Retinal pigment epithelial cell (primary cell): ENCODE measurements at regions not wholly inside any gene's neighbourhood (a gene's known extent, or its start where the extent isn't known, plus 50 kb on each side); places are given as distances from the start of the nearest gene placed in this dataset.
"Not testable (repeated sequence)": the region's sequence is repeated elsewhere in the genome, so short reads cannot be mapped to it uniquely, and the experiment has no call there.

Experiments
- DNase-seq: peaks from one replicate; pipeline ENCODE4 v3.0.0-alpha.2; 2010; ENCODE audit warnings: low read depth
- H3K4me3 ChIP-seq: 2 replicates; pipeline ENCODE4 v1.5.1; 2011; ENCODE audit warnings: mild to moderate bottlenecking, low read length, control low read depth, moderate library complexity
- TF ChIP-seq, protein P1 (sequence below): conservative IDR thresholded peaks from 2 replicates; pipeline ENCODE4 v1.5.1; 2011; ENCODE audit warnings: low read depth, low read length, control low read depth, inconsistent platforms

DNA sequence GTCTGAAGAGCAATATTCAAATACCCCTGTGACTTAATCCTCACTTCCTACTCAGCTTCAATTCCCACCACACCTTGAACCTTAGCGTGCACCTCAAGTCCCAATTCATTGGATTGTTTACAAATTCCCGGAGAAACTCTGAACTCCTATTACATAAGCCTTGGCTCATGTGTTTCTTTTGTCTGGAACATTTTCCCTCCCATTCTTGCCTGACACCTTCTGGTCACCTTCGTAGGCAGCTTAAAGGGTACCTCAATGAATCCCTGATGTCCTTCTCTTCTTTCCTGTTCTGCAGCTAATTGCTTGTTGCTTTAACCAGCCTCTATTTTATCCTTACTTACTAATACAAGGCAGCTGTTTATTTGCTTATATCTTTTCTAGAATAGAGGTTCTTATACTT, 85.0 kb upstream of the SEL1L start:
- no peak overlapping the region for H3K4me3 ChIP-seq
- no peak for DNase-seq
- TF ChIP-seq, protein P1, sequence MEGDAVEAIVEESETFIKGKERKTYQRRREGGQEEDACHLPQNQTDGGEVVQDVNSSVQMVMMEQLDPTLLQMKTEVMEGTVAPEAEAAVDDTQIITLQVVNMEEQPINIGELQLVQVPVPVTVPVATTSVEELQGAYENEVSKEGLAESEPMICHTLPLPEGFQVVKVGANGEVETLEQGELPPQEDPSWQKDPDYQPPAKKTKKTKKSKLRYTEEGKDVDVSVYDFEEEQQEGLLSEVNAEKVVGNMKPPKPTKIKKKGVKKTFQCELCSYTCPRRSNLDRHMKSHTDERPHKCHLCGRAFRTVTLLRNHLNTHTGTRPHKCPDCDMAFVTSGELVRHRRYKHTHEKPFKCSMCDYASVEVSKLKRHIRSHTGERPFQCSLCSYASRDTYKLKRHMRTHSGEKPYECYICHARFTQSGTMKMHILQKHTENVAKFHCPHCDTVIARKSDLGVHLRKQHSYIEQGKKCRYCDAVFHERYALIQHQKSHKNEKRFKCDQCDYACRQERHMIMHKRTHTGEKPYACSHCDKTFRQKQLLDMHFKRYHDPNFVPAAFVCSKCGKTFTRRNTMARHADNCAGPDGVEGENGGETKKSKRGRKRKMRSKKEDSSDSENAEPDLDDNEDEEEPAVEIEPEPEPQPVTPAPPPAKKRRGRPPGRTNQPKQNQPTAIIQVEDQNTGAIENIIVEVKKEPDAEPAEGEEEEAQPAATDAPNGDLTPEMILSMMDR, result no peak

DNA sequence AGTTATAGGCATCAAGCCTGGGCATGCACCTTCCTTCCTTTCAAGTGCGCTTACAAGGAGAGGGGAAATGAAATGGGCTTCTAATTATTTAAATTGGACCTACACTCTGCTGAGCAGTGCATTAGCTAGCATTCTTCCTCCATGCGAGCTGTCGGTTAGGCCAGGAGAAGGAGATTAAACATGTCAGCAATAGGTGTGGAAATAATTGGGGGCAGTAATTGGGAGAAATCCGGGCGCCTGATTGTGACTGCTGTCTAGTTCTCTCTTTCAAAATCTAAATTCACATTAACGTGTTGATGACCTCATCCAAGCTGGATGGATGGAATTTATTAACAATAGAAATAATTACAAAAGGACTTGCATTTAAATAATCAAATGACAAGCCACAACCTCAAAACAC, 86.2 kb upstream of the SEL1L start:
- TF ChIP-seq, protein P1, result no peak
- DNase-seq, result no peak
- H3K4me3 ChIP-seq, result no peak overlapping the region

DNA sequence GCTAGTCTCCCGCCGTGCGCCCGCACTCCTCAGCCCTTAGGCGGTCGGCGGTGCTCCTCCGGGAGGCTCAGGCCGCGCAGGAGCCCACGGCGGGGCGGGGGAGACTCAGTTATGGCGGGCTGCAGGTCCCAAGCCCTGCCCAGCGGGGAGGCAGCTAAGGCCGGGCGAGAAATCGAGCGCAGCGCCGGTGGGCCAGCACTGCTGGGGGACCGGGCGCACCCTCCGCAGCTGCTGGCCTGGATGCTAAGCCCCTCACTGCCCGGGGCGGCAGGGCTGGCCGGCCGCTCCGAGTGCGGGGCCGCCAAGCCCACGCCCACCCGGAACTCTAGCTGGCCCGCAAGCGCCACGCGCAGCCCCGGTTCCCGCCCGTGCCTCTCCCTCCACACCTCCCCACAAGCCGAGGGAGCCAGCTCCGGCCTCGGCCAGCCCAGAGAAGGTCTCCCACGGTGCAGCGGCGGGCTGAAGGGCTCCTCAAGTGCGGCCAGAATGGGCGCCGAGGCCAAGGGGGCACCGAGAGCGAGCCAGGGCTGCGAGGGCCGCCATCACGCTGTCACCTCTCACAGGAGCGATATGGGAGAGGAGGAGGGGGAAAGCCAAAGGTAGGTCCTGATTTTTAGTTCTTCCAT, 90.2 kb upstream of the SEL1L start:
- not testable (repeated sequence) for H3K4me3 ChIP-seq, DNase-seq

DNA sequence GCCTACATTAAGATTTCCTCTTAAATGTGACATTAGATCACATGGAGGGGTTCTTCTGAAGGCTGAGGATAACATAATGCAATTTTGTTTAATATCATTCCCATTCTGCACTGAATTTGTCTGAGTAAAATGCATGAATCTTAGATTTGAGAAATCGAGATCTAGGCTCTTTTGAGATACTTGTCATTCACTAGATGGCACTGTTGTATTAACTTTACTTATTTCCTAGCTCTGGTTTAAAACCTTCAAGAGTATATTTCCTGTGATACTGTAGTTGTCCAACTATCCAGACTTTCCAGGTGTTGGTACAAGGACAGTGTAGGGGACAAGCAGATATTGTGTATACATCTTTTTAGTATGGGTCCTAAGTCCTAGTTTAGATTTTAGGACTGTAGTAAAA, 91.7 kb upstream of the SEL1L start:
- TF ChIP-seq, protein P1, result peak; percentile 41
- DNase-seq, result peak; percentile 6
- H3K4me3 ChIP-seq, result no peak overlapping the region

DNA sequence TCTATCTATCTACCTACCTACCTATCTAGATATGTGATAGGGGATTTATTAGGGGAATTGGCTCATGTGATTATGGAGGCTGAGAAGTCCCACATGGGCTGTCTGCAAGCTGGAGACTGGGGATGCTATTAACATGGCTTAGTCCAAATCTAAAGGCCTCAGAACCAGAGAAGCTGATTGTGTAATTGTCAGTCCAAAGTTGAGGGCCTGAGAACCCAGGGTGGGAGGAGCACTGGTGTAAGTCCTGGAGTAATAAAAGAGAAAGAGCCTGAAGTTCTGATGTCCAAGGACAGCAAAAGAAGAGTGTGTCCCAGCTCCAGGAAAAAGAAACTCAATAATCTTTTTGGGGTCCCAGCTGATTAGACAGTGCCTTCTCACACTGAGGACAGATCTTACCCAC, 98.5 kb upstream of the SEL1L start:
- TF ChIP-seq, protein P1, result no peak
- DNase-seq, result no peak

DNA sequence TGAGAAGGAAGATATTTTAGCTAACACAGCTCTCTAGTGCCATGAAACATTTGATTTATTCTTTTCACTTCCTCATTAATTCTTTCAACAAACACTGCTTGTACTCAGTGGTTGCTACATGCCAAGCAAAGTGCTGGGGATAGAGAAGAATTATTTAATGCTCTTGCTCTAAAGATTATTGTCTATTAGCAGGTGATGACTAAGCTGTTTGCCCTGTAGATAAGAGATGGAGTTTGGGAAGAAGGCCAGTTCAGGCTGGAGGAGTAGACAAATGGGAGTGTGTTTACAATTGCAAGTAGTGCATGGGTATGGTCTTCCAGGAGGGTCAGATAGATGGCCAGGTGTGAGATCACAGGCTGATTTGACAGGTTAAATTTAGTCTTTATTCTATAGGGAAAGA, 99.8 kb upstream of the SEL1L start:
- TF ChIP-seq, protein P1, result no peak
- no peak overlapping the region for H3K4me3 ChIP-seq
- no peak for DNase-seq

More for the DNA sequence above, 98.5 kb upstream of the SEL1L start:
- H3K4me3 ChIP-seq, result no peak overlapping the region

DNA sequence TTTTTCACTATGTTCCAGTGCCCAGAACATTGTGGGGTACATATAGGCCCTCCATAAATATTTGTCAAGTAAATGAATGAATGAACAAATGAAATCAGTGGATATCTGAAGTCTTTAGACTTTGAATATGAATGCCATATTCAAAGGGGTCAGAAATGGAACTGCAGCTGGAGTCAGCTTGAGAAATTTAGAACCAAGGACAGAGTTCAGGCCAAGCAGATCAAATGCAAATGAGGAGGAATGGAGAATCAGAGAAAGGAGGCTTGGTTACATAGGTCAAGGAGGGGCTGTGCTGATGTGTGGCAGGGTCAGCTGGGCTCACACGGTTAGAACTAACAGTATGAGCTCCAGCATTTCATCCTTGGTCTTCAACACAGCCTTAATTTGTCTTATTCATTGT, 104.0 kb upstream of the SEL1L start:
- TF ChIP-seq, protein P1, result no peak
- no peak for DNase-seq

More for the DNA sequence above, 104.0 kb upstream of the SEL1L start:
- H3K4me3 ChIP-seq, result no peak overlapping the region
